ENCODE measurements at regions not wholly inside any gene's neighbourhood (a gene's known extent, or its start where the extent isn't known, plus 50 kb on each side); places are given as distances from the start of the nearest gene placed in this dataset.

DNA sequence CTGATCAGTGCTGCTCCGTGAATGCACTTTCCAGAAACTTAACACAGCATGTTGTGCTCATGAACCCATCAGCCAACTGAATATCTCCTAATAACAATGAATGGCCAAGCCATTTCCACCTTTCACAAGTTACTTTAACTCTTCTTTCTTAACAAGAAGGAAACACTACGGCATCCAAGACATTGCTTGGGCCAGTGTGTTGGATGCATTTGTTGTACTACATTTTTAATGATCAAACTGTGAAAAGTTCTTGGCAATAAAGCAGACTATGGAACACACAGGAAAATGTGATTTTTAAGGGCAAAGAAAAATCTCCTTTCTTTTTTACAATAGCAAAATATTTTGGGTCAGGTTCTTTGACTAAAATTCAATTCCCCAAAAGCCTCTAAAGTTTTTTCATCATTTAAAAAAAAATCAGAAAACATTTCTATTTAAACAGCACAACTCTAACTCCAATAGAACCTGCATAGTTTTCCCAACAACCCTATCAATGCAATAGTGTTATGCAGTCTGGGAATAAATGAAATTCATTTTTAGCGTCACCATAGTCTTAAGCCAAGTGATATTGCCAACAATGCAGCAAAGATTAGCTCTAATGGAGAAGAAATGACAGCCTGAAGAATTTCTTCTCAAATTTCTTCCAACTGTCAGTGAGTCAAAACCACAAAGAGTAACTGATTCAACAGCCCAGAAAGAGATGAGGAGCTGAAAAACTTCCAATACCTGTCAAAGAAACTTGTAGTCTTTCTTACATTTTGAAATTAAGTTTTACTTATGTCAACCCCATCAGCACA lies 50.7 kb upstream of the PTPRR start:
- TF ChIP-seq, protein P1, sequence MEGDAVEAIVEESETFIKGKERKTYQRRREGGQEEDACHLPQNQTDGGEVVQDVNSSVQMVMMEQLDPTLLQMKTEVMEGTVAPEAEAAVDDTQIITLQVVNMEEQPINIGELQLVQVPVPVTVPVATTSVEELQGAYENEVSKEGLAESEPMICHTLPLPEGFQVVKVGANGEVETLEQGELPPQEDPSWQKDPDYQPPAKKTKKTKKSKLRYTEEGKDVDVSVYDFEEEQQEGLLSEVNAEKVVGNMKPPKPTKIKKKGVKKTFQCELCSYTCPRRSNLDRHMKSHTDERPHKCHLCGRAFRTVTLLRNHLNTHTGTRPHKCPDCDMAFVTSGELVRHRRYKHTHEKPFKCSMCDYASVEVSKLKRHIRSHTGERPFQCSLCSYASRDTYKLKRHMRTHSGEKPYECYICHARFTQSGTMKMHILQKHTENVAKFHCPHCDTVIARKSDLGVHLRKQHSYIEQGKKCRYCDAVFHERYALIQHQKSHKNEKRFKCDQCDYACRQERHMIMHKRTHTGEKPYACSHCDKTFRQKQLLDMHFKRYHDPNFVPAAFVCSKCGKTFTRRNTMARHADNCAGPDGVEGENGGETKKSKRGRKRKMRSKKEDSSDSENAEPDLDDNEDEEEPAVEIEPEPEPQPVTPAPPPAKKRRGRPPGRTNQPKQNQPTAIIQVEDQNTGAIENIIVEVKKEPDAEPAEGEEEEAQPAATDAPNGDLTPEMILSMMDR (IDR thresholded peaks at IDR 0.05) = no peak
- TF ChIP-seq POLR2AphosphoS5 (IDR thresholded peaks at IDR 0.05; ENCODE audit: low read depth, low read length) (no peak), RAD21 (IDR thresholded peaks at IDR 0.05; ENCODE audit: low read length) (no peak), EP300 (IDR thresholded peaks at IDR 0.05; ENCODE audit: borderline replicate concordance in 1 of 2, low read depth in 1 of 2, low read length in 1 of 2) (0 out of 4 replicates have a peak, but pooled peaks of 1 of the 2 experiments have one; percentile 7), CHD2 (IDR thresholded peaks at IDR 0.05; ENCODE audit: low read length, partially characterized antibody) (no peak), EZH2phosphoT487 (IDR thresholded peaks at IDR 0.05; ENCODE audit: borderline replicate concordance, low read depth) (no peak), SMC3 (IDR thresholded peaks at IDR 0.05; ENCODE audit: low read depth, low read length) (no peak)
- TF ChIP-seq, protein P2, sequence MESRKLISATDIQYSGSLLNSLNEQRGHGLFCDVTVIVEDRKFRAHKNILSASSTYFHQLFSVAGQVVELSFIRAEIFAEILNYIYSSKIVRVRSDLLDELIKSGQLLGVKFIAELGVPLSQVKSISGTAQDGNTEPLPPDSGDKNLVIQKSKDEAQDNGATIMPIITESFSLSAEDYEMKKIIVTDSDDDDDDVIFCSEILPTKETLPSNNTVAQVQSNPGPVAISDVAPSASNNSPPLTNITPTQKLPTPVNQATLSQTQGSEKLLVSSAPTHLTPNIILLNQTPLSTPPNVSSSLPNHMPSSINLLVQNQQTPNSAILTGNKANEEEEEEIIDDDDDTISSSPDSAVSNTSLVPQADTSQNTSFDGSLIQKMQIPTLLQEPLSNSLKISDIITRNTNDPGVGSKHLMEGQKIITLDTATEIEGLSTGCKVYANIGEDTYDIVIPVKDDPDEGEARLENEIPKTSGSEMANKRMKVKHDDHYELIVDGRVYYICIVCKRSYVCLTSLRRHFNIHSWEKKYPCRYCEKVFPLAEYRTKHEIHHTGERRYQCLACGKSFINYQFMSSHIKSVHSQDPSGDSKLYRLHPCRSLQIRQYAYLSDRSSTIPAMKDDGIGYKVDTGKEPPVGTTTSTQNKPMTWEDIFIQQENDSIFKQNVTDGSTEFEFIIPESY (IDR thresholded peaks at IDR 0.05; ENCODE audit: borderline replicate concordance, low read depth) = no peak
- TF ChIP-seq, protein P3, sequence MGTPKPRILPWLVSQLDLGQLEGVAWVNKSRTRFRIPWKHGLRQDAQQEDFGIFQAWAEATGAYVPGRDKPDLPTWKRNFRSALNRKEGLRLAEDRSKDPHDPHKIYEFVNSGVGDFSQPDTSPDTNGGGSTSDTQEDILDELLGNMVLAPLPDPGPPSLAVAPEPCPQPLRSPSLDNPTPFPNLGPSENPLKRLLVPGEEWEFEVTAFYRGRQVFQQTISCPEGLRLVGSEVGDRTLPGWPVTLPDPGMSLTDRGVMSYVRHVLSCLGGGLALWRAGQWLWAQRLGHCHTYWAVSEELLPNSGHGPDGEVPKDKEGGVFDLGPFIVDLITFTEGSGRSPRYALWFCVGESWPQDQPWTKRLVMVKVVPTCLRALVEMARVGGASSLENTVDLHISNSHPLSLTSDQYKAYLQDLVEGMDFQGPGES (IDR thresholded peaks at IDR 0.05; ENCODE audit: low read depth, low read length) = no peak
- TF ChIP-seq, protein P4, sequence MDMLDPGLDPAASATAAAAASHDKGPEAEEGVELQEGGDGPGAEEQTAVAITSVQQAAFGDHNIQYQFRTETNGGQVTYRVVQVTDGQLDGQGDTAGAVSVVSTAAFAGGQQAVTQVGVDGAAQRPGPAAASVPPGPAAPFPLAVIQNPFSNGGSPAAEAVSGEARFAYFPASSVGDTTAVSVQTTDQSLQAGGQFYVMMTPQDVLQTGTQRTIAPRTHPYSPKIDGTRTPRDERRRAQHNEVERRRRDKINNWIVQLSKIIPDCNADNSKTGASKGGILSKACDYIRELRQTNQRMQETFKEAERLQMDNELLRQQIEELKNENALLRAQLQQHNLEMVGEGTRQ (IDR thresholded peaks at IDR 0.05; ENCODE audit: borderline replicate concordance, low read depth, low read length) = no peak
